ENCODE measurements at regions not wholly inside any gene's neighbourhood (a gene's known extent, or its start where the extent isn't known, plus 50 kb on each side); places are given as distances from the start of the nearest gene placed in this dataset.

DNA sequence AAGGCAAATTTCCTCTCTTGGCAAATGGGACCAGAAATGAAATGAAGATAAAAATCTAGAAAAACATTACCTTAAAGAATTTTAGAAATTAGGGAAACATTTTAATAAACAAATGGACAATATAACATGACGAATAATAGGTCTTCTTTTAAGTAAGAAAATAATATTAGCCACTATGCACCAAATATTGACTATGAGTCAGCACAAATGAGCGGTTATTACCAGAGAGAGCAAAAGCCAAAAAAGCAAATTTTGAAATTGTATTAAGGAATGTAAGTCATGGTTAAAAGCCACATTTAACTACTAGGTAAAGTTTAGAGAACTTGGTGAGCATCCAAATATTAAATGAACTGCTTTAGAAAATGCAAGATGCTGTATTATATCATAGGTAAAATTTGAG, 376.6 kb upstream of the JAG1 start:
- TF ChIP-seq, protein P1, sequence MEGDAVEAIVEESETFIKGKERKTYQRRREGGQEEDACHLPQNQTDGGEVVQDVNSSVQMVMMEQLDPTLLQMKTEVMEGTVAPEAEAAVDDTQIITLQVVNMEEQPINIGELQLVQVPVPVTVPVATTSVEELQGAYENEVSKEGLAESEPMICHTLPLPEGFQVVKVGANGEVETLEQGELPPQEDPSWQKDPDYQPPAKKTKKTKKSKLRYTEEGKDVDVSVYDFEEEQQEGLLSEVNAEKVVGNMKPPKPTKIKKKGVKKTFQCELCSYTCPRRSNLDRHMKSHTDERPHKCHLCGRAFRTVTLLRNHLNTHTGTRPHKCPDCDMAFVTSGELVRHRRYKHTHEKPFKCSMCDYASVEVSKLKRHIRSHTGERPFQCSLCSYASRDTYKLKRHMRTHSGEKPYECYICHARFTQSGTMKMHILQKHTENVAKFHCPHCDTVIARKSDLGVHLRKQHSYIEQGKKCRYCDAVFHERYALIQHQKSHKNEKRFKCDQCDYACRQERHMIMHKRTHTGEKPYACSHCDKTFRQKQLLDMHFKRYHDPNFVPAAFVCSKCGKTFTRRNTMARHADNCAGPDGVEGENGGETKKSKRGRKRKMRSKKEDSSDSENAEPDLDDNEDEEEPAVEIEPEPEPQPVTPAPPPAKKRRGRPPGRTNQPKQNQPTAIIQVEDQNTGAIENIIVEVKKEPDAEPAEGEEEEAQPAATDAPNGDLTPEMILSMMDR (IDR thresholded peaks at IDR 0.05; ENCODE audit: insufficient read depth, low read depth, low read length): no peak
- no peak for TF ChIP-seq EZH2 (IDR thresholded peaks at IDR 0.05; ENCODE audit: insufficient read depth, low read length)
